ENCODE measurements at regions not wholly inside any gene's neighbourhood (a gene's known extent, or its start where the extent isn't known, plus 50 kb on each side); places are given as distances from the start of the nearest gene placed in this dataset.

GRCh38 chr4:123807187-123807586 is 410.6 kb downstream of the SPRY1 start:
- TF ChIP-seq, protein P1, sequence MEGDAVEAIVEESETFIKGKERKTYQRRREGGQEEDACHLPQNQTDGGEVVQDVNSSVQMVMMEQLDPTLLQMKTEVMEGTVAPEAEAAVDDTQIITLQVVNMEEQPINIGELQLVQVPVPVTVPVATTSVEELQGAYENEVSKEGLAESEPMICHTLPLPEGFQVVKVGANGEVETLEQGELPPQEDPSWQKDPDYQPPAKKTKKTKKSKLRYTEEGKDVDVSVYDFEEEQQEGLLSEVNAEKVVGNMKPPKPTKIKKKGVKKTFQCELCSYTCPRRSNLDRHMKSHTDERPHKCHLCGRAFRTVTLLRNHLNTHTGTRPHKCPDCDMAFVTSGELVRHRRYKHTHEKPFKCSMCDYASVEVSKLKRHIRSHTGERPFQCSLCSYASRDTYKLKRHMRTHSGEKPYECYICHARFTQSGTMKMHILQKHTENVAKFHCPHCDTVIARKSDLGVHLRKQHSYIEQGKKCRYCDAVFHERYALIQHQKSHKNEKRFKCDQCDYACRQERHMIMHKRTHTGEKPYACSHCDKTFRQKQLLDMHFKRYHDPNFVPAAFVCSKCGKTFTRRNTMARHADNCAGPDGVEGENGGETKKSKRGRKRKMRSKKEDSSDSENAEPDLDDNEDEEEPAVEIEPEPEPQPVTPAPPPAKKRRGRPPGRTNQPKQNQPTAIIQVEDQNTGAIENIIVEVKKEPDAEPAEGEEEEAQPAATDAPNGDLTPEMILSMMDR (conservative IDR thresholded peaks at IDR 0.05; ENCODE audit: low read length) = no peak
- TF ChIP-seq EZH2phosphoT487 (IDR thresholded peaks at IDR 0.05; ENCODE audit: borderline replicate concordance, low read depth, low read length) = no peak

All from OCI-LY7 (cell line).